ENCODE measurements at regions not wholly inside any gene's neighbourhood (a gene's known extent, or its start where the extent isn't known, plus 50 kb on each side); places are given as distances from the start of the nearest gene placed in this dataset.
"Not testable (repeated sequence)": the region's sequence is repeated elsewhere in the genome, so short reads cannot be mapped to it uniquely, and the experiment has no call there.

GRCh38 chr5:82497242-82497641 is 219.1 kb upstream of the RPS23 start:
- DNase-seq (ENCODE audit: low spot score) = no peak

DNA sequence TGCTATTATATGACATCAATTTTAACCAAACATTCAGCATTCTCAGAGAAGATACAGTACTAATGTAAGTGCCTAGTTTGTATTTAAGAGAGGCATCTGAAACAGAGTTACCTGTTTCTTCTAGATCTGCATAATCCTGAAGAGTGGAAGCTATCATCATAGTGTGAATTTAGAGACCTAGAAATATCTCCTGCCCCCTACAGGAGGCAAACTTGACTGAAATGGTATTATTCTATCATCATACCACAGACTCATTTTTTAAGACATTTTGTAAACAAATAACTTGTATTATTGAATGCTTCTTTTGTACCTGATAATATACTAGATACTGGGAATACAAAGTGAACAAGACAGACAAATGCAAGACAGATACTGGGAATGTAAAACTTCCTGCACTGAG is 216.8 kb upstream of the RPS23 start:
- no peak for DNase-seq (ENCODE audit: low spot score)

DNA sequence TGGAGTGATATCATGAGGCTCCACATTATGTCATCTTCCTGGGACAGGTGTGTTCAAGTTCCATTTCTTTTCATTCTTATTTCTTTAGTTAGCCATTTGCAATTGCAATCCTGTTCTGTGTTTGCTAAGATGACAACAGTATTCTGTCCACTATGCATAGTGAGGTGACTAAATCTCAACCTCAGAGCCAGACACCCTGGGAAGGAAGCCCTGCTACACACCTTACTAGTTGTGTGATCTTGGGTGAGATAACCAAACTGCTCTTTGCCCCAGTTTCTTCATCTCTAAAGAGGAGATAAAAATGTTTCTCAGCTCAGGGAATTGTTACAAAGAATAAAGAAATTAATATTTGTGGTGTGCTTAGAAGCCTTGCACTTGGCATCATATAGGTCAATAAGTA is 215.1 kb upstream of the RPS23 start:
- no peak for DNase-seq (ENCODE audit: low spot score)

DNA sequence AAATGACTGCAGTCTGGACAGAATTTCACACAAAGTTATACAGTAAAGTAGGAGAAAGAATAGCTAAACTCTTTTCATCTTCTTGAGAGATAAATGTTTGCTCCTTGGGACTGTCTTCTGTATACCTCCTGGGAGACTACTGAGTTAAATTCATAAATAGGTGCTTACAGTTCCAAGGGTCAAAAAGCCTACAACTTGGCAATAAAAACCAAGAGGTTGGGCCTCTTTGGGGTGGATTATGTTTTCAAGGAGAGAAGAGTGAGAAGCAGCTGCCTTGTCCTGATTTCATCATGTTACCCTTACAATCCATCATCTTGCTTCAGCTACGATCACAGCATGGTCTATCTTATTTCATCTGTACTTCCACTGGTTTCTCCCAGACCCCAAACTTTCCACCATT is 213.2 kb upstream of the RPS23 start:
- DNase-seq (ENCODE audit: low spot score) = no peak

GRCh38 chr5:82489683-82490082 is 211.5 kb upstream of the RPS23 start:
- no peak for DNase-seq (ENCODE audit: low spot score)

GRCh38 chr5:82487131-82487530 is 209.0 kb upstream of the RPS23 start:
- DNase-seq (ENCODE audit: low spot score) = no peak

DNA sequence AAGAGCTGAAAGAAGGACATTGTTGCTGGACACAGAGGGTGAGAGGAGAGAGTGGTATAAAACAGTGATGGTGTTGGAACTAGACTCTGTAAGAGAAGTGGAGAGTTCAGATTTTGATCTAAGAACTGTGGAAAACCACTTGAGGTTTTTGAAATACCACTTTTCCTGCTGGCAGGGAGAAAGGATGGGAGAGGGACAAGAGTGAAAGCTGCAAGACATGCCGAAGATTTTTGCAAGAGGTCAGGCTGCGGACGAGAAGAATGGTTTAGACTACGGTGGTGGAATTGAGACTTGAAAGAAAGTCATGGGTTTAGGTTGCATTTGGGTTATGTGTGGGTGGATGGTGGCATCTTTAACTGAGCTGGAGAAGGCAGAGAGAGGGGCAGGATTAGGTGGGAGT is 202.2 kb upstream of the RPS23 start:
- no peak for DNase-seq (ENCODE audit: low spot score)

GRCh38 chr5:82476155-82476554 is 198.0 kb upstream of the RPS23 start:
- no peak for DNase-seq (ENCODE audit: low spot score)

DNA sequence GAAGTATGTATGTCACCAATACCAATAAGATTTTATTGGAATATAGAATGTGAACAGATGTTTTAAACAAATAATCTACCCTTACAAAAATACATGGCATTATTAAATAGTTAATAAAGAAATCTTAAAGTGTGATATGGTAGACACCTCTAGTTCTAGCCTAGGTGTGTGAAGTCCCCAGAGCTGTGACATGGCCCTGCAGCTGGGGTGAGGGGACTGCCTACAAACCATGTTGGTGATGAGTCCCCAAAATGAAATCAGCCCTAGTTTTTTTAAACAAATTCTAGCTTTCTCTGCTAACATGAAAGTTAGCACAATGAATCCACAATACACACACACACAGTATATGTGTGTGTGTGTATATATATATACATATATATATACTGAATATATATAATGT is 195.1 kb upstream of the RPS23 start:
- no peak for DNase-seq (ENCODE audit: low spot score)

DNA sequence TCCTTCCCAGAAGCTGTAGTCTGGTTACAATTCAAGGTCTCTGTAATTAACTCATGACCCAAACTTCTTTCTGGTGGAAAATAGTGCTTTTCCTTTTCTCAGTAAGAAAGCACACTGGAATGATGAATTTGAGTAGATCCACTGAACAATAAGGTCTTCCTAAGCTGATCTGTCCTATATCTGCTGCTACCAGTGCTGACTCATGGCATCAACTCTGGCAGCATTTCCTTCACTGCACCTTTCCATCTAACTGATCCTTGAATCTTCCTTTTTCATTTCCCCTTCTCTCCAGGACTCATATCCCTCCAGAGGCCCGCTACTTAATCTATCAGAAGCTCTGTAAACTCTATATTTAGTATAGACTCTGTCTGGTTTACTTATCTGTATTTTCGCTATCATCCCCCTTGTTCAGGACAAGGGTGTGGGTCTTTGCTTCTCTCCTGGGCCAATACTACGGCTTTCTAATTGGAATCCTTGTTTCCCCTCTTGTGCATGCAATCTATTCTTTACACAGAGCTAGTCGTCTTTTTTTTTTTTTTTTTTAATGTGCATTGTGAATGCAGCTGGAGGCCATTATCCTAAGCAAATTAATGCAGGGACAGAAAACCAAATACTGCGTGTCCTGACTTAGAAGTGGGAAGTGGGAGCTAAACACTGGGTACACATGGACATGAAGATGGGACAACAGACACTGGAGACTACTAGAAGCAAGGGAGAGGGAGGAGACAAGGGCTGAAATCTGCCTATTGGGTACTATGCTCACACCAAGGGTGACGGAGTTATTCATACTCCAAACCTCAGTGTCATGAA is 192.2 kb upstream of the RPS23 start:
- DNase-seq (ENCODE audit: low spot score) = no peak

GRCh38 chr5:82466986-82467561 is 188.9 kb upstream of the RPS23 start:
- DNase-seq (ENCODE audit: low spot score) = no peak

GRCh38 chr5:82465235-82465634 is 187.1 kb upstream of the RPS23 start:
- DNase-seq (ENCODE audit: low spot score) = no peak

GRCh38 chr5:82459626-82460025 is 181.5 kb upstream of the RPS23 start:
- no peak for DNase-seq (ENCODE audit: low spot score)

DNA sequence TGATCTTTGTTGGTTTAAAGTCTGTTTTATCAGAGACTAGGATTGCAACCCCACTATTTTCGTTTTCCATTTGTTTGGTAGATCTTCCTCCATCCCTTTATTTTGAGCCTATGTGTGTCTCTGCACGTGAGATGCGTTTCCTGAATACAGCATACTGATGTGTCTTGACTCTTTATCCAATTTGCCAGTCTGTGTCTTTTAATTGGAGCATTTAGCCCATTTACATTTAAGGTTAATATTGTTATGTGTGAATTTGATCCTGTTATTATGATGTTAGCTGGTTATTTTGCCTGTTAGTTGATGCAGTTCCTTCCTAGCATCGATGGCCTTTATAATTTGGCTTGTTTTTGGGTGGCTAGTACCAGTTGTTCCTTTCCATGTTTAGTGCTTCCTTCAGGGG is 177.2 kb upstream of the RPS23 start:
- not testable (repeated sequence) for DNase-seq (ENCODE audit: low spot score)

- DNase-seq (ENCODE audit: low spot score) = no peak
Measured at GRCh38 chr5:82448374-82448773, 170.2 kb upstream of the RPS23 start.

- no peak for DNase-seq (ENCODE audit: low spot score)
Measured at GRCh38 chr5:82447913-82448312, 169.8 kb upstream of the RPS23 start.

GRCh38 chr5:82446809-82447208 is 168.7 kb upstream of the RPS23 start:
- no peak for DNase-seq (ENCODE audit: low spot score)

DNA sequence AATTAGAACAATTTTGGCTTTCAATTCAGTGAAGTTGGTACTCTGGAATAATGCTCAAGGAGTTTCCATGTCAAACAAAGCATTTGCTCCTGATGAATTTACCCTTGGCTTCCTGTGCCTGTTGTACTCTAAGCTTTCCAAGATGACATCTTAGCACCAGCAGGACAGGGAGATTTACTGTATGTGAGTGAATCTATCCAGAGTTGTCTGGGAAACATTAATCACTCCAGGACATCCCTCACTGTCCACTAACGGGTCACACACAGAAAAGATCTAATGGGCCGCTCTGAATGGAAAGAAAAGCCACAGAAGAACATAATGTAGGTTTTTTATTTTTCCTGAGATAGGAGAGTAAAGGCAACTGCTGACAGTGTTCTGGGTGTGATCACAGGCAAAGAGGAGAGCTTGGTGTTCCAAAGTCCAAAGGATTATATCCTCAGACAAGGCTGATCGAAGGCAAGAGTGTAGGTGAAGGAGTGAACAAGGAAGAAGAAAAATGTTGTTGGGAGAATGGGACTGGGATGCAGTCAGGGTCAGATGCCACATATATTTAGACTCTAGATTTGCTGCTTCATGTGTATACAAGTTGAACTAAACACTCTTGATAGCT is 167.7 kb upstream of the RPS23 start:
- DNase-seq (ENCODE audit: low spot score) = no peak

DNA sequence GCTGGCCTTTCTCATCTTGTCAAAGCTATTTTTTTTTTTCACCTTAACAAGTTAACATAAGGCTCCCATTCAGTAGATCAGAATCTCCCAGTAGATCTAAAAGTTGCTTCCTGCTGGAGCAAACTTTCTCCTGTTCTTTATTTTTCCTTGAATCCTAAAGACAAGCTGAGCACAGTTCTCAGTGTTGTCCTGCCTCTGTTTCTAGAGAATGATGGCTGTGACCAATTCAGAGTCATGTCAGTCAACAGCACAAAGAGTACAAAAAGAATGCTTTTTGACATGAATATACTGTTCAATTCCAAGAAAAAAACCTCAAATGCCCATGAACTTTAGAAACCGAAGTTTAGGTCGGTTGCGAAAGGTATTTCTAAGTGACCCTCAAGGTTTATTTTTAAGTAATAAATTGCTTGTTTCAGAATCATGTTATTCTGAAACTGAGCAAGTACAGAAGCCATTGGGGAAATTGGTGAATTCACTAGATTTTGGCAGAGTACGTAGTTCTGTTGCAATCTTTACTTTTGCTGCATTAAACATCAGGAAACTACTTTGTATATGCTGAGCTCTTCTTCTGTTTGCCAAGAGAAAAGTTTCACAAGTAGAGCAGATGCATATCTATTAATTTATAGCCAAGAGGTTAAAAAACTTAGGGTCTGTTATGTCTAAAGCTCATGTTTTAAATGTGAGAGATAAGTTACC is 161.7 kb upstream of the RPS23 start:
- no peak for DNase-seq (ENCODE audit: low spot score)

GRCh38 chr5:82437565-82437964 is 159.4 kb upstream of the RPS23 start:
- DNase-seq (ENCODE audit: low spot score) = not testable (repeated sequence)

DNA sequence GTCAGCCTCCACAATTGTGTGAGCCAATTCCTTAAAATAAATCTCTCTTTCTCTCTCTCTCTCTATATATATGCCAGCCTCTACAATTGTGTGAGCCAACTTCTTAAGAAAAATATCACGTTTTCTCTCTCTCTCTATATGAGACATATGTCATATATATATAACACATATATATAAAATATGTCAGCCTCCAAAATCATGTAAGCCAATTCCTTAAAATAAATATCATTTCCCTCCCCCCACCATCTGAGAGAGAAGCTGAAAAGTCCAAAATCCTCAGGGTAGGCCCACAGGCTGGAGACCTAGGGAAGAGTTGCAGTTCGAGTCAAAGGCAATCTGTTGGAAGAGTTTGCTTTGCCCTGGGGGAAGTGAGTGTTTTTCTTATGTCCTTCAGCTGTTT is 158.1 kb upstream of the RPS23 start:
- no peak for DNase-seq (ENCODE audit: low spot score)

Measured in mucosa of gallbladder (tissue), 1 donor.